PFSK-1 (cell line): ENCODE measurements at regions not wholly inside any gene's neighbourhood (a gene's known extent, or its start where the extent isn't known, plus 50 kb on each side); places are given as distances from the start of the nearest gene placed in this dataset.

Source experiments
- POLR2AphosphoS5 ChIP-seq: IDR thresholded peaks from 2 replicates; pipeline ENCODE4 v1.6.1; 2012; ENCODE audit warnings: low read depth, mild to moderate bottlenecking, control low read depth, low read length, moderate library complexity
- TF ChIP-seq, protein P1 (sequence below), 2 experiments: IDR thresholded peaks; 2 replicates each; pipeline versions ENCODE4 v1.6.1 to v1.8.0; 2011 to 2012; ENCODE audit warnings: low read depth in 2 of 2, low read length in 2 of 2, control low read depth in 1 of 2, inconsistent platforms in 1 of 2, mild to moderate bottlenecking in 1 of 2, moderate library complexity in 1 of 2; ENCODE audit not compliant: insufficient read depth in 1 of 2

DNA sequence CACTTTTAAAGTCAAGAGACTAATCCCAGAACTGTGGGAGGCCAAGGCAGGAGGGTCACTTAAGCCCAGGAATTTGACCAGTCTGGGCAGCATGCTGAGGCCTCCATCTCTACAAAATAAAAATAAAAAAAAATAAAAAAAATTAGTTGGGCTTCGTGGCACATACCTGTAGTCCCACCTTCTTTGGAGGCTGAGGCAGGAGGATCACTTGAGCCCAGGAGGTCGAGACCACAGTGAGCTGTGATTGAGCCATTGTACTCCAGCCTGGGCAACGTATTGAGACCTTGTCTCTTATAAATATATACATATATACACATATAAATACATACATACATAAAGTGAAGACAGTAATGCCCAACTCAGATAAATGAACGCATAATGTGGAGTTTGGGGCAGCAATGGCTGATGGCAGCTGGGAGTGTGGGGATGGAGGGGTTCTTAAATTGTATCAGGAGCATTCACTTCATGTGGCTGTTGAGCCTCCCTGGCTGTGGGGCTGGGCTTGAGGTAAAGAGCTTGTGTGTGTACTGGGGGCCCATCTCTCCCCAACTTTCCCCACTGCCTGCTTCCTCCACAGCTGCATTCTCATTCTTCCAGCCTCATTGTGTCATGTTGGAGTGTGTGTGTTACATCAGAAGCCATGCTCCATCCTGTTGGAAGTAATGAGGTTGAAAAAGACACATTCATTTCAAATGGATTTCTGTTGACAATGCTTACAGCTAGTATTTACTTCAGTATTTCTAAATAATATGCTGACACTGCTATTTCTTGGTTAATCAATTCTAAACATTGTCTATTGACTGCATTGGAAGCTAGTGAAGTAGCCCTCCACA, 96.5 kb upstream of the HS6ST1 start:
- no peak for TF ChIP-seq POLR2AphosphoS5
- TF ChIP-seq, protein P1, sequence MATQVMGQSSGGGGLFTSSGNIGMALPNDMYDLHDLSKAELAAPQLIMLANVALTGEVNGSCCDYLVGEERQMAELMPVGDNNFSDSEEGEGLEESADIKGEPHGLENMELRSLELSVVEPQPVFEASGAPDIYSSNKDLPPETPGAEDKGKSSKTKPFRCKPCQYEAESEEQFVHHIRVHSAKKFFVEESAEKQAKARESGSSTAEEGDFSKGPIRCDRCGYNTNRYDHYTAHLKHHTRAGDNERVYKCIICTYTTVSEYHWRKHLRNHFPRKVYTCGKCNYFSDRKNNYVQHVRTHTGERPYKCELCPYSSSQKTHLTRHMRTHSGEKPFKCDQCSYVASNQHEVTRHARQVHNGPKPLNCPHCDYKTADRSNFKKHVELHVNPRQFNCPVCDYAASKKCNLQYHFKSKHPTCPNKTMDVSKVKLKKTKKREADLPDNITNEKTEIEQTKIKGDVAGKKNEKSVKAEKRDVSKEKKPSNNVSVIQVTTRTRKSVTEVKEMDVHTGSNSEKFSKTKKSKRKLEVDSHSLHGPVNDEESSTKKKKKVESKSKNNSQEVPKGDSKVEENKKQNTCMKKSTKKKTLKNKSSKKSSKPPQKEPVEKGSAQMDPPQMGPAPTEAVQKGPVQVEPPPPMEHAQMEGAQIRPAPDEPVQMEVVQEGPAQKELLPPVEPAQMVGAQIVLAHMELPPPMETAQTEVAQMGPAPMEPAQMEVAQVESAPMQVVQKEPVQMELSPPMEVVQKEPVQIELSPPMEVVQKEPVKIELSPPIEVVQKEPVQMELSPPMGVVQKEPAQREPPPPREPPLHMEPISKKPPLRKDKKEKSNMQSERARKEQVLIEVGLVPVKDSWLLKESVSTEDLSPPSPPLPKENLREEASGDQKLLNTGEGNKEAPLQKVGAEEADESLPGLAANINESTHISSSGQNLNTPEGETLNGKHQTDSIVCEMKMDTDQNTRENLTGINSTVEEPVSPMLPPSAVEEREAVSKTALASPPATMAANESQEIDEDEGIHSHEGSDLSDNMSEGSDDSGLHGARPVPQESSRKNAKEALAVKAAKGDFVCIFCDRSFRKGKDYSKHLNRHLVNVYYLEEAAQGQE (IDR thresholded peaks at IDR 0.05; ENCODE audit: insufficient read depth in 1 of 2, low read depth in 2 of 2, low read length in 2 of 2) = no peak
